ENCODE measurements at regions not wholly inside any gene's neighbourhood (a gene's known extent, or its start where the extent isn't known, plus 50 kb on each side); places are given as distances from the start of the nearest gene placed in this dataset.

DNA sequence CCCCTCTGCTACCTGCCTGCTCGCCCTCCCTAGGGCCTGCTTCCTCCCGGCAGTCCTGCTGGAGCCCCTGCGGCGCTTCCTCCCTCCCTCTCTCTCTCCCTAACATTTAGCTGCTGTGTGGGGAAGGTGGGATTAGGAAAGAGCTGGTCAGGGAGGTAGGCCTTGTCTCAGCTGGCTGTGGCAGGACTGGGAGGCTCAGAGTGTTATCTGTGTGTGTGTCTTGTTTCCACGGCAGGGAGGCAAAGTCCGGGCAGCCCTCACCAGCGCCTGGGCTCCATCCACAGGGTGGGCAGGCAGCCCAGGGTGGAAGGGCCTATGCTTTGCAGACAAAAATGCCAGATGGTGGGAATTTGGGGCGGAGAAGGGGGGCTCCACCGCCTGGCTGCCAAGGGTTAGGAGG is 105.7 kb downstream of the RPS24 start:
- TF ChIP-seq, protein P1, sequence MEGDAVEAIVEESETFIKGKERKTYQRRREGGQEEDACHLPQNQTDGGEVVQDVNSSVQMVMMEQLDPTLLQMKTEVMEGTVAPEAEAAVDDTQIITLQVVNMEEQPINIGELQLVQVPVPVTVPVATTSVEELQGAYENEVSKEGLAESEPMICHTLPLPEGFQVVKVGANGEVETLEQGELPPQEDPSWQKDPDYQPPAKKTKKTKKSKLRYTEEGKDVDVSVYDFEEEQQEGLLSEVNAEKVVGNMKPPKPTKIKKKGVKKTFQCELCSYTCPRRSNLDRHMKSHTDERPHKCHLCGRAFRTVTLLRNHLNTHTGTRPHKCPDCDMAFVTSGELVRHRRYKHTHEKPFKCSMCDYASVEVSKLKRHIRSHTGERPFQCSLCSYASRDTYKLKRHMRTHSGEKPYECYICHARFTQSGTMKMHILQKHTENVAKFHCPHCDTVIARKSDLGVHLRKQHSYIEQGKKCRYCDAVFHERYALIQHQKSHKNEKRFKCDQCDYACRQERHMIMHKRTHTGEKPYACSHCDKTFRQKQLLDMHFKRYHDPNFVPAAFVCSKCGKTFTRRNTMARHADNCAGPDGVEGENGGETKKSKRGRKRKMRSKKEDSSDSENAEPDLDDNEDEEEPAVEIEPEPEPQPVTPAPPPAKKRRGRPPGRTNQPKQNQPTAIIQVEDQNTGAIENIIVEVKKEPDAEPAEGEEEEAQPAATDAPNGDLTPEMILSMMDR (IDR thresholded peaks at IDR 0.05) = no peak
- TF ChIP-seq POLR2A (IDR thresholded peaks at IDR 0.05) = no peak
